Jurkat, Clone E6-1 (cell line): ENCODE measurements at regions not wholly inside any gene's neighbourhood (a gene's known extent, or its start where the extent isn't known, plus 50 kb on each side); places are given as distances from the start of the nearest gene placed in this dataset.
A peak's percentile ranks its signal among the peaks of the same experiment; 100 is the strongest.

Experiments used
- DNase-seq: peaks from one replicate; pipeline ENCODE4 v3.0.0-alpha.2; 2011; ENCODE audit warnings: low read depth, low spot score
- H3K4me3 ChIP-seq: 2 replicates; pipeline ENCODE4 v1.5.1; 2011; ENCODE audit warnings: mild to moderate bottlenecking, low read length, control low read depth, moderate library complexity

- no peak overlapping the region for H3K4me3 ChIP-seq
- DNase-seq, result no peak
Observed at GRCh38 chr4:108383157-108383556, 214.4 kb upstream of the LEF1 start.

- H3K4me3 ChIP-seq, result no peak overlapping the region
- DNase-seq, result no peak
Observed at GRCh38 chr4:108382751-108383150, 214.0 kb upstream of the LEF1 start.

GRCh38 chr4:108378164-108378563 lies 209.4 kb upstream of the LEF1 start:
- DNase-seq, result no peak
- H3K4me3 ChIP-seq, result no peak overlapping the region

- no peak for DNase-seq
Observed at GRCh38 chr4:108377021-108377420, 208.3 kb upstream of the LEF1 start.

GRCh38 chr4:108375434-108375833 lies 206.7 kb upstream of the LEF1 start:
- no peak overlapping the region for H3K4me3 ChIP-seq
- DNase-seq, result no peak

More at GRCh38 chr4:108377021-108377420, 208.3 kb upstream of the LEF1 start:
- no peak overlapping the region for H3K4me3 ChIP-seq

- peak; percentile 98 for DNase-seq
- H3K4me3 ChIP-seq, result peak overlapping the region; percentile 17
Observed at GRCh38 chr4:108372681-108373080, 203.9 kb upstream of the LEF1 start.

- H3K4me3 ChIP-seq, result no peak overlapping the region; the same call in 1 of the 2 replicates
- DNase-seq, result no peak
Observed at GRCh38 chr4:108371282-108371681, 202.6 kb upstream of the LEF1 start.

GRCh38 chr4:108370291-108371141 lies 201.8 kb upstream of the LEF1 start:
- DNase-seq, result peak; percentile 89
- H3K4me3 ChIP-seq, result peak overlapping the region; percentile 34

- no peak for DNase-seq
- H3K4me3 ChIP-seq, result no peak overlapping the region
Observed at GRCh38 chr4:108369035-108369655, 200.4 kb upstream of the LEF1 start.

- H3K4me3 ChIP-seq, result no peak overlapping the region
- DNase-seq, result no peak
Observed at GRCh38 chr4:108367751-108368150, 199.0 kb upstream of the LEF1 start.

GRCh38 chr4:108366716-108367115 lies 198.0 kb upstream of the LEF1 start:
- DNase-seq, result no peak
- H3K4me3 ChIP-seq, result no peak overlapping the region

GRCh38 chr4:108365551-108365950 lies 196.8 kb upstream of the LEF1 start:
- no peak for DNase-seq
- H3K4me3 ChIP-seq, result no peak overlapping the region

GRCh38 chr4:108361886-108362285 lies 193.2 kb upstream of the LEF1 start:
- no peak for DNase-seq
- H3K4me3 ChIP-seq, result no peak overlapping the region; the same call in 1 of the 2 replicates

- no peak for DNase-seq
- no peak overlapping the region; the same call in none of the 2 replicates for H3K4me3 ChIP-seq
Observed at GRCh38 chr4:108361446-108361820, 192.7 kb upstream of the LEF1 start.

- DNase-seq, result no peak
- H3K4me3 ChIP-seq, result peak overlapping the region; percentile 35
Observed at GRCh38 chr4:108360754-108361445, 192.2 kb upstream of the LEF1 start.

GRCh38 chr4:108359986-108360681 lies 191.4 kb upstream of the LEF1 start:
- peak; percentile 99 for DNase-seq
- peak overlapping the region; percentile 35 for H3K4me3 ChIP-seq

- peak overlapping the region; percentile 20 for H3K4me3 ChIP-seq
- peak; percentile 100 for DNase-seq
Observed at GRCh38 chr4:108359130-108359985, 190.6 kb upstream of the LEF1 start.

GRCh38 chr4:108355902-108356535 lies 187.3 kb upstream of the LEF1 start:
- H3K4me3 ChIP-seq, result peak overlapping the region; percentile 4; the same call in 1 of the 2 replicates
- peak; percentile 75 for DNase-seq
